ENCODE measurements at regions not wholly inside any gene's neighbourhood (a gene's known extent, or its start where the extent isn't known, plus 50 kb on each side); places are given as distances from the start of the nearest gene placed in this dataset.

- Histone ChIP-seq H2BK20ac (ENCODE audit: low read length) (no peak overlapping the region), H3K9ac (replicated peaks in 1 of 4; ENCODE audit: extremely low read depth in 1 of 4, low read depth in 3 of 4, low read length in 3 of 4) (no peak overlapping the region), H4K20me1 (replicated peaks in 1 of 2; ENCODE audit: control insufficient read depth in 1 of 2, insufficient read depth in 2 of 2, low read length in 2 of 2) (no peaks in the 10 kb centered on the region), H3K79me2 (ENCODE audit: control insufficient read depth in 1 of 2, insufficient read depth in 2 of 2, low read length in 2 of 2) (no peaks in the 10 kb centered on the region), H3K56ac (replicated peaks; ENCODE audit: insufficient read length, low read depth, low read length) (no peak overlapping the region), H3K4me1 (replicated peaks in 1 of 4; ENCODE audit: control insufficient read depth in 3 of 4, insufficient read depth in 4 of 4, low read length in 3 of 4) (peaks cover 0 to 7% (median 3%) of the 10 kb centered on the region in 4 experiments; a peak in 5 of 7 replicates), H3K18ac (ENCODE audit: extremely low read depth, low read length) (no peak overlapping the region), H3K36me3 (ENCODE audit: control insufficient read depth in 2 of 4, insufficient read depth in 4 of 4, low read length in 3 of 4) (no peaks in the 10 kb centered on the region), H3K79me1 (ENCODE audit: low read depth, low read length) (no peaks in the 10 kb centered on the region), H3K23ac (ENCODE audit: insufficient read length) (no peak overlapping the region), H3K14ac (ENCODE audit: insufficient read length) (no peak overlapping the region), H2BK120ac (replicated peaks; ENCODE audit: low read depth, low read length) (no peak overlapping the region), H4K8ac (ENCODE audit: extremely low read depth, insufficient read depth, low read length) (no peak overlapping the region), H2BK12ac (ENCODE audit: low read depth, low read length) (no peak overlapping the region), H2AFZ (ENCODE audit: low read length) (no peak overlapping the region), H3K27me3 (replicated peaks in 1 of 4; ENCODE audit: control insufficient read depth in 3 of 4, extremely low read depth in 1 of 4, insufficient read depth in 3 of 4, low read length in 3 of 4) (no peaks in the 10 kb centered on the region), H3K27ac (ENCODE audit: low read depth, low read length) (no peak overlapping the region), H2BK15ac (ENCODE audit: low read length) (no peak overlapping the region), H3K4ac (replicated peaks; ENCODE audit: insufficient read length, low read depth, low read length) (no peak overlapping the region), H3K23me2 (ENCODE audit: low read depth, low read length) (no peaks in the 10 kb centered on the region), H4K91ac (replicated peaks; ENCODE audit: insufficient read length, low read length) (no peak overlapping the region), H2AK5ac (ENCODE audit: low read depth, low read length) (no peak overlapping the region), H3K4me2 (ENCODE audit: insufficient read depth in 1 of 2, low read depth in 2 of 2, low read length in 2 of 2) (no peak overlapping the region), H3K4me3 (ENCODE audit: extremely low read depth in 1 of 4, insufficient read depth in 2 of 4, low read depth in 3 of 4, low read length in 4 of 4) (no peak overlapping the region), H3K9me3 (ENCODE audit: insufficient read depth in 2 of 2, low read depth in 1 of 2, low read length in 1 of 2) (no peaks in the 10 kb centered on the region; a peak in 1 of 4 replicates), H2BK5ac (ENCODE audit: low read depth, low read length) (no peak overlapping the region), H4K5ac (ENCODE audit: insufficient read length, low read depth, low read length) (no peak overlapping the region)
- ChIA-PET POLR2A (ENCODE audit: partially characterized antibody) (no interaction called here), CTCF (ENCODE audit: partially characterized antibody) (no interaction called here)
- DNase-seq (ENCODE audit: low read depth in 1 of 2, low spot score in 2 of 2) (no peak), FAIRE-seq (no peak)
- 90% methylated on average over 1 of the region's 1 CpG; no CpG with 5 or more reads in 1 of the 2 experiments for WGBS, 2 experiments (ENCODE audit: extremely low coverage in 1 of 2, insufficient coverage in 1 of 2, insufficient read length in 1 of 2, insufficient replicate concordance in 2 of 2, low coverage in 1 of 2, low lambda C conversion rate in 2 of 2, missing lambda C conversion rate in 1 of 2)
- TF ChIP-seq MAX (IDR thresholded peaks at IDR 0.05) (no peak), KDM5A (IDR thresholded peaks at IDR 0.05; ENCODE audit: low read length) (no peak), GTF2F1 (IDR thresholded peaks at IDR 0.05; ENCODE audit: borderline replicate concordance, low read depth, low read length) (no peak), RXRA (IDR thresholded peaks at IDR 0.05; ENCODE audit: insufficient read depth, low read depth, low read length) (no peak)
Observed at GRCh38 chr10:107553470-107553869, 389.0 kb upstream of the SORCS1 start.
